OCI-M1 (cell line): ENCODE measurements at regions not wholly inside any gene's neighbourhood (a gene's known extent, or its start where the extent isn't known, plus 50 kb on each side); places are given as distances from the start of the nearest gene placed in this dataset.
"Not testable (repeated sequence)": the region's sequence is repeated elsewhere in the genome, so short reads cannot be mapped to it uniquely, and the experiment has no call there.

Experiments
- DNase-seq: peaks from one replicate; lab custom pipeline; 2025; lab: John Stamatoyannopoulos, UW

DNA sequence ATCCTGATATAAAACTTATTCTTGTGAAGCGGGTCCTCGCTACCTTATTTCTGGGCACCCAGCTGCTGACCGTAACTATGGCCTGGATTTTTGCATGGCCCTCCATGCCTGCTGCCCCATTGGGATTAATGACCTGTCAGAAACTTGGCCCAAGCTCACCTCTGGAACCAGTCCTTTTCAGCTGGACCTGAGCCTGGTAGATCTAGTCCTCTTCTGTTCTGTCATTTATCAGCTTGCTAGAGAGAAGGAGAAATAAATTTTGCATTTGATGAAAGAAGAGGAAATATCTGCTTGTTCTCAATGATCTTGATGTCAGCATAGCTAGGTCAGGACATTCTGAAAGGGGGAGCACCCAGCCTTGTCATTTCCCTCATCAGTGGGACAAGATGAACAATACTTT lies 387.8 kb upstream of the LARGE1 start:
- DNase-seq: no peak

DNA sequence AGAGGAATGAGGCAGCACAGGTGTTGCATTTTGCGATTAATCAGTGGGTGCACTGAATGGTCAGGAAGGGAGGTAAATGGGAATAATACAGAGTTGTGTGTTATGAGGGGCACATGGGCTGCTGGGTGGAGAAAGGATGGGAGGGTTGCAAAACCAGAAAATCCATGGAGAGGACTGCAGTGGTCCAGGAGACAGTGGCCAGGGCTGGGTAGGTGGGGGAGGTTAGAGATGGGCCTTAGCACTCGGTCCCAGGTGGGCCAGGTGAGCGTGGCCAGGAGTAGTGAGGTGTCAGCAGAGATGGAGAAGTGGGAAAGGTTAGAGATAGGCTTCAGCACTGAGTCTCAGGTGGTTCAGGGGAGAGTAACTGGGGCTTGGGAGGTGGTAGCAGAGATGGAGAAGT lies 399.1 kb upstream of the LARGE1 start:
- no peak for DNase-seq

DNA sequence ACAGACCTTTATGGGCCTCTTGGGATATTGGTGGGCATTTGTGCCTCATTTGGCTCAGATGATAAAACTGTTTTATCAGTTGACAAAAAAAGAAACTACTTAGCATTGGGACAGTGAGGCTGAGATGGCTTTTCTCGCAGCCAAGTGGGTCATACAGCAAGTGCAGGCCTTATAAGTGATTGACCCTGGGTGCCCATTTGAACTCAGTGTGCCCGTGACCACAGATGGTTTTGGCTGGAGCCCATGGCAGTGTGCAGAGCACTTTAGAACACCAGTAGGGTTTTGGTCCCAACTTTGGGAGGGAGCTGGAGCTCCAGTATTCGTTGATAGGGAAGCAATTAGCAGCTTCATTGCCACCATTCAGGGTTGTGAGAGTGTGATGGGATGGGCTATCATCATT lies 404.5 kb upstream of the LARGE1 start:
- no peak for DNase-seq

DNA sequence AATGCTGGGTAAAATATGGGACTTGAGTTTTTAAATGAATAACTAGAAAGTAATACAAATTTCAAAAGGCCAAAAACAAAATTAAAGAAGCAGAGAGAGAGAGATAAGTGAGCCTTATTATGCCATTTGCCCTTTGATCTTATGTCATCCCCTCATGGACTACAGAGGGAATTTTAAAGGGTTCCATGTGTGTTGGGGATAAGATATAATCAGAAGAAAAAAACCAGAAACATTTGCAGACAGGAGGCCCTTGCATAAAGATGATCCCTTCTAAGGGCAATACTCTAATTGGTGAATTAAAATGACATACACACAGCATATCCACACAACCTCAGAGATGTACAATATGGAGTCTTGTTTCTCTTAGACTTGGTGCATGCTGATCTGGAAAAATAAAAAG lies 406.6 kb upstream of the LARGE1 start:
- DNase-seq: no peak

DNA sequence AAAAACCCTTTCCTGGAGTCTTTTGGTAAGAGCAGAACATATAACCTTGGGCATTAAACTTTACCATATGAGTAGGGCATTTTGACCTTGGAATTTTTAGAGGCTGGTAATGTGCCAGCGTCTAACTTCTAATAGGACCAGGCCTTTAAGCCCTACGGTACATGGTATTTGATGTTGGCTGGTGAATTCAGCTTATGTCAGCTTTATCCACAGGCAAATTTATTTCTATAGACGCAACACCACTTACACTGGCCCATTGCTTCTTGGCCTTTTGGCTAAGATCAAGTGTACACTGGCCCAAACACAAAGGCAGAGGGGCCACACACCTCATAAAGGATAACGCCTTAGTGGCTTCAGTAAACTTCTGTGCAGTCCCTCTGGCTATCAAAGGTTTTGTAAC lies 410.2 kb upstream of the LARGE1 start:
- DNase-seq: no peak

DNA sequence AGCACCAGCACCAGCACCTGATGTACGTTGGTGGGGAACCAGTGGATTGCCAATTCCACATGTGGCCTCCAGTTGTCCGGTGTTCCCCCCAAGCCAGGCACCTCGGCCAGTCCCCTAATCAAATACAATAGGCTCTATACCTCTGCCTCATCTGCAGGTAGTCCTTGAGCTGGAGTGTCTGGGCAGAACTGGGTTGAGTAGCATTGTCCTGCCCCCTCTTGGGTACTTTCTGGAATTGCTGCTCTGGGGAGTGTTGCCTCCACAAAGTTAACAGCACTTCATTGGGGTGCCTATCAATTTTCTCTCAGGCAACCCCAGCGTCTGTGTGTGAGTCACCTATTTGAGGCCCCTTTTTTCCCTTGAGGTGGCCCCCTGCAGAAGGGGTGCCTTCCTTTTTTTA lies 413.0 kb upstream of the LARGE1 start:
- DNase-seq: no peak

DNA sequence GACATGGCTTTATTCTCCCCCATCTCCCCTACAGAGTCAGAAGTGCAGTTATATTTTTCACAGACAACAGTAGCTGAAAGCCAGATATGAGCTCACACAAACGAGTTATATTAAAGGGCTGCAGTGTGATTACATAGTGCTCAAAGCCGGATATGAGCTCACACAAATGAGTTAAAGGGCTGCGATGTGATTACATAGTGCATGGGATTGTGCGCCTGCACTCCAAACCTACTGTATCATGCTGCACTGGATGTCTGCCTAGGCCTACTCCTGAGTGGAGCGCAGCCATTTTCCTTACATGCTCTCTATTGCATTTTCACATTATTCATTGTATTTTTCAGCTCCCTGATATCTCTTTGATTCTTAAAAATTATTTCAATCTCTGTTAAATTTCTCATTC lies 414.6 kb upstream of the LARGE1 start:
- peak; percentile 12 for DNase-seq

DNA sequence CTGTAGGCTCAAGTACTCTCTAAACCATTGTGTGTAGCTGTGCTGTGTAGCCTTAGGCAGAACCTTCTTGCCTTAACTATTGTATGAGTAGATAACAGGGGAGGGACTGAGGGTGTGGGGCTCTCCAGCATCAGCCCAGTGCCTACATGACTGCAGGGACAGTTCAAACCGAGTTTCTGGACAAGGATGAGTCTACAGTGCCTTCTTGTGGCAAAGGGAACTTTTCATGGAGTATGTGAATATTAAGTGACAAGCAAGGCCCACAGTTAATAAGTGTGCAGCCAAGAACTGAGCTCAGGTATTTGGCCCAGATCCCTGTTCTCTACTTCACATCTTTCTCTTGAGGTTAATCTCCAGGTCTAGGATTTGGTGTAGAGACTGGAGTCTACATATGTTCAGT lies 424.4 kb upstream of the LARGE1 start:
- no peak for DNase-seq

DNA sequence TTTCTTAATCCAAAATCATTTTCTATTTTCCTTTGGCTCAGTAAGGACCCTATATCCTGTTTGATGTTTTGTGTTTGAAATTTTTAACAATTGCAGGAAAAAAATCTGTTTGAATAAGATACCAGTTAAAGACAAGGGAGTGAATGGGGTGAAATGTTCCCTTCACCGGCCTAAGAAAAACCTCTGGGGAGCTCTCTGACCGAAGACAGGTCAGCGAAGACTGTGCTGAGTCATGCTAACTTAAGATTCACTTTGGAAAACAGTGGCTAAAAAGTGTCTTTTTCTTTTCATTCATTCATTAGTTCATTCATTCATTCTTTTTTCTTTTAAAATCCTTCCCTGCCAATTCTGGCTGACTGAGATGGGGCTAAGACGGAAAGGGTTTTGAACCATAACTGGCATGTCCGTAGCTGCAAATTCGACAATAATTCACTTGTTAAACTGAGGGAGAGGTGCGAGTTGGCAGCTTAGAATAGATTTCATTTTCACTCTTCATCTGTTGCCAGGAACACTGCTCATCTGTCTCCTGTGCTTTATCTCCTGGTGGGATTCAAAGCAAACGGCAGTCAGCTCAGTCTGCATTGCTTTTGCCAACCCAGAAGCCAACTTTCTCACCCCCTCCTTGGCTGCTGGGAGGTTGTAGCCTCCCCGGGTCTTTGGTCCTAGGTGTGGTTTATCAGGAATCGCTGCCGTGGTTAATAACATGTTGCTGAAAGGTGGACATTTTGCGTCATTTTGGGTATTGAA lies 434.0 kb upstream of the LARGE1 start:
- DNase-seq: no peak

DNA sequence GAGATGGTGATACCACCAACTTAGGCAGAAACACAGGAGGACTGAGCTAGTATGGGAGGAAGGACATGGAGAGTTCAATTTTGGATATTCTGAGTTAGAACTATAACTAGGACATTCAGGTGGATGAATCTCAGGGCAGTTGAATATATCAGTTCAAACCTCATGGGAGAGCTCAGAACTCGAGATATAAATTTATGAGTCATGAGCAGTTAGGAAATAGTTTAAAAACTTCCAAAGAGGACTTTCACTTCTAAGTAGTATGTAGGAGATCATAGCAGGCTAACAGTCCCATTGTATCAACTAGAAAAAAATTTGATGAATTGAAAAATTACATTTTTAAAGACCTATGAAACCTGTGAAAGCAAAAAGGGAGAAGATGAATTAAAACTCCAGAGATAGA lies 436.2 kb upstream of the LARGE1 start:
- no peak for DNase-seq

DNA sequence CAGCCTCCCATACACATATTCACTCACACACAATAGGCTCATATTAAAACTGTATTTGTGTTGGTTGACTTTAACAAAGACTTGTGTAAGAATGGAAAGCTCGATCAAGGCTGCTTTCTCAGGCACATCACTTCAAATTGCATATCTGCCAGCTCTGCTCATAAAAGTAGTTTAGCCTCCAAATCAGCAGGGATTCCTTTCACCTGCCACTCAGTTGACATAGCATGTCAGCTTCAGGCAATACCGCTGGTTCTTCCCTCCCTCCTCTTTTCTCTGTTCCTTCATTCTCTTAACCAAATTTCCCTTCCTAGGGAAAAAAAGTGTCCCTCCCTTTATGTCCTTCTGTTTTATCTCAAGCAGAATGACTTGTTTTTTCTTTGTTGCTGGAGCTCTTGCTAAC lies 450.4 kb upstream of the LARGE1 start:
- no peak for DNase-seq

DNA sequence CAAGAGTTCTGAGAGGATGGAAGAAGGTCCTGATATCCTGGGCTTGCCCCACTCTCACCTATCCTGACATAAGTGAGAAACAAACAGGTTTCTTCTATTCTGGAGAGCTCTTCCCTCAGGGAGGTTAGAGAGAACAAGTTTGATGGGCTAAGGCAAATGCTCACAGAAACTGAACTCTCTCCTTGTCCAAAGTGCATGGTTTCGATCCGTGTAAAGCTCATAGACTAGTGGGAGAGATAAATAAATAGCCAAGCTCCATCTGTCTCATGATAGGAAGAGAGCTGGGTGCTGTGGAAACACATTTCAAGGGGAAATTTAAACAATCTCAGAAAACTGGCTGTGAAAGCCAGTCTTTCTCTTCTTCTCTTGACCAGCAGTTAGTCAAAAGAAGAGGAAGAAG lies 459.5 kb upstream of the LARGE1 start:
- no peak for DNase-seq

DNA sequence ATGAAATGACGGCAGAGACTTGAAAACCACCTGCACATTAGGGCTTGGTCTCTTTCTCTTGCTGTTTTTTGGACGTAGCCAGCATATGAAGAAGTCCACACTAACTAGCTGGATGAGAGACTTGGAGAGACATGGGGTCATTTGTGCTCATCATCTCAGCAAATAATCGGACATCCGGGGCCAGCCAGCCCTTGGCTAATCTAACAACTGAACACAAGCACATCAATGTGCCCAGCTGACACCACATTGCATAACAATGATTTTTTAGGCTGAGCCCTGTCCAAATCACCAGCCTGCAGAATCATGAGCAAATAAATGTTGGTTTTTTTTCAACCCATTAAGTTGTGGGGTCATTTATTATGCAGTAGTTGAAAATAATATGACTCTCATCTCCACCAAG lies 460.3 kb upstream of the LARGE1 start:
- no peak for DNase-seq

DNA sequence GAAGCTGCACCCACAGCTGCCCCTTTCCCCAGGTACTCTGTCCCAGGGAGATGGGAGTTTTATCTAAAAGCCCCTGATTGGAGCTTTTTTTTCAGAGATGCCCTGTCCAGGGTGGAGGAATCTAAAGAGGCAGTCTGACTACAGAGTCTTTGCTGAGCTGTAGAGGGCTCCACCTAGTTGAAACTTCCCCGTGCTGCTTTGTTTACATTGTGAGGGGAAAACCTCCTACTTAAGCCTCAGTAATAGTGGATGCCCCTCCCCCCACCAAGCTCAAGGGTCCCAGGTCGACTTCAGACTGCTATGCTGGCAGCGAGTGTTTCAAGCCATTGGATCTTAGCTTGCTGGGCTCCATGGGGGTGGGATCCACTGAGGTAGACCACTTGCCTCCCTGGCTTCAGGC lies 470.1 kb upstream of the LARGE1 start:
- DNase-seq: no peak

DNA sequence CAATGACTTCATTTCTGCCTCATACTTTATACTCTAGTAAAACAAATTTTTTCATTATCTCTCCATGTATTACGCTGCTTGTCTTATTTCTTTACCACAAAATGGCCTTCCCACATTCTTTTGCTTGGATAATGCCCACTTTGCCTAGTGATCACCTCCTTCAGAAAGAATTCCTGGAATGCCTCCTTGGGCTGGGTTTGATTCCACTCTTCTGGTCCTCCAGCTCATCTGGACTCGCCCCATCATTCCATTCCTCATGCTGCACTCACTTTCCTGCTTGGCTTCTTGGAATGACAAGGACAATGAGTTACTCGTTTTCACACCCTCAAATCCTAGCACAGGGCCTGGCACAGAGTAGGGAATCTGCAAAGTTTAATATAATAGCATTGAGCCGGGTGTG lies 475.1 kb upstream of the LARGE1 start:
- DNase-seq: no peak

DNA sequence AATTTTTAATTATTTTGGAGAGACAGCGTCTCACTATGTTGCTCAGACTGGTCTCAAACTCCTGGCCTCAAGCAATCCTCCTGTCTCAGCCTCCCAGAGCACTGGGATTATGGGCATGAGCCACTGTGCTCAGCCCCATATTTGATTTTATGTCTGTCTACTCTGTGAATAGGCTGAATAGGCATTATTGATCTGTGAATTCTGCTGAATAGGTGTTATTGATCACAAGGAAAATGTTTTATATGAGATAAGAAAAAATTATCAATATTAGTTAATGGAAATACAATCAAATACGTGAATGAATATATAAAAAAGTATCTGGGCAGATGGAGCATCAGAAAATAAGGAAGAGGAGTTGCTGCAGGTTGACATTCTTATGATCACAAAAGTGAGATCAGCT lies 483.4 kb upstream of the LARGE1 start:
- no peak for DNase-seq

DNA sequence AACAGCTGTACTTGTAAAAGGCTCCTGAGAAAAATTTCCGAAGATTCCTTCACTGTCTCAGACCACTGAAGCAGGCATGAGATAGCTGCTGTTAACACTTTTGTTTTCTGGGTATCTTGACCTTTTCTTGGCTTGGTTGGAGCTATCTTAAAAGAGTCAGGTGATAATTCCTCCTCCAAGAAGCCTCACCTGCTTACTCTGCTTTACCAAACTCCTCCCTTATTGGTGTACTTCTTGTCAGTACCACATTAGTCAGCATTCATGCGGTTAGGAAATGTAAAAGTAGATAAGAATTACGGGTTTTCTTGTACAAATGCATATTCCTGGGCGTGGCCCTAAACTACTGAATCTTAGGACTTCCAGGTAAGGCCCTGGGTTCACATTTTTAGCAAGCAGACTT lies 489.8 kb upstream of the LARGE1 start:
- DNase-seq: peak; percentile 33

DNA sequence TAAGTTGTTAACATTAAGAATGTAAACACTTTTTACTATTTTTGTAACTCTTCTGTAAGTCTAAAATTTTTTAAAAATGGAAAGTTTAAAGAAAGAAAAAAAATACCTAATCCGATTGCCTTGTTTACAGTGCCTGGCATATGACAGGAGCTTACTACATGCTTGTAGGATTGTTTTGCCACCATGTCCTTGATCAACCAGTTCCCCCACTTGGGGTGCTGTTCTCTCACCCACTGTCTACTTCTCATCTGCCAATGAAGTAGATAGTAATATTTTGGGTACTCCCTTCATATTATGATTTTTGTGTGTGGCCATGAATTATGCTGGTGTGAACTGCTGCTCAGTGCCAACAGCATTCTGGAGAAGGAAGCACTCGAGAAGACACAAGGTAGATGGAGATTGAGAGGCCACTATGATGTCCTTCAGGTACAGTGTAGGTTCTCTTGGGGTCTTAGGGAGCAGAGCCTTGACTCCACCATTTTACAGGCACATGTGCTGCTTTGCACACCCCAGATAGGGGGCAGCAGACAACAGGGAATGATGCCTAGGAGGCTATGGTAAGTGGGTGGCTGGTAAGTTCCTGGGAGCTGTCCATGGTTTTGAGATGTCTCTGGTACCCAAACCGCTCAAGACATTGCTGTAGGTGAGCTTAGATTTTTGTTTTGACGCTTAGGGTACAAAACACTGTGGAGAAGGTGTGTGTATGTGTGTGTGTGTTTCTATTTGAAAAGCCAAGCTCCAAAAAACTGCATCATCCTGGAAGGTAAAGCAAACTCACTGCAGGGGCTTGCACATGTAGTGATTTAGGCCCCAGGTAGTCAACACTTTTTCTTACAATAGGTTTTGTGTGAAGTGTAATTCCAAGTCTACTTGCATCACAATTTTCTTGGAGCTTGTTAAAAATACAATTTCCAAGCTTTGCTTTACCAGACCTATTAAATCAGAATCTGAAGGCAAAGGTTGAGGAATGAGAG lies 494.5 kb upstream of the LARGE1 start:
- DNase-seq: peak; percentile 84

DNA sequence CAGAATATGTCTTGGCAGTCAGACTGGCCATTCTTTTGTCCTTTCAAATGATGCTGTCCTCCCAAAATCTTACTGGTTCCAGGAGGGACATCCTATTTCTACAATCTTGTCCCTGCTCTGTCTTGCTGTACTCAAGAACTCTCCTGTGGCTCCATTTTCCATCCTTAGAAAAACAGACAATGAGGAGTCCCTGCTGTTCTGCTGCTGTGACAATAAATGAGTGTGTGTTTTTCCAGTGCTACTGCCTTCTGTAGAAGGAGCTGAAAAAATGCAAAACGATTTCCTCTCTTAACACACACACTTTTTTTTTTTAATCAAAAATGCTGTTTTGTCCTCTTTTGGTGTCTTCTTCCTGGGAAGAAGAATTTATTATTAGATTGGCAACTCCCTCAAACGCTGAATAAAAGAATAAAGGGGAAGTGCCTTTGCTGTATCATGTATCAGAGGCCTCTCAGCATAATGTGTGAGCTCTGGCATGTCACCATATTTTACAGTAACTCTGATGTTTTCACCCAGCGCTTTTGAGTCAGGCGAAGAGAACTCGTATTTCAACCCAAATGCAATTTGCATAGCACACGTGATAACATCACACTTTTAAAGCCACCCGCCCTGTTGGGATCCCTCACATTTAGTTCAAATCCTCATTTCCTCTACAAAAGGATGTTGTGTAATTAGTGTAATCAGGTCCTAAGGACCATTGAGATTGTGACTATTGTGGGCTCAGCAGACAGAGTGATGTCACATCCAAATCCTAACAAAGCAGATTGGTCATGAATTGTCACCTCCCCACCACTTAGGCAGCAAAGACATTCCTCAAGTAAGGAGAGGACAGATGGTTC lies 496.0 kb upstream of the LARGE1 start:
- no peak for DNase-seq

DNA sequence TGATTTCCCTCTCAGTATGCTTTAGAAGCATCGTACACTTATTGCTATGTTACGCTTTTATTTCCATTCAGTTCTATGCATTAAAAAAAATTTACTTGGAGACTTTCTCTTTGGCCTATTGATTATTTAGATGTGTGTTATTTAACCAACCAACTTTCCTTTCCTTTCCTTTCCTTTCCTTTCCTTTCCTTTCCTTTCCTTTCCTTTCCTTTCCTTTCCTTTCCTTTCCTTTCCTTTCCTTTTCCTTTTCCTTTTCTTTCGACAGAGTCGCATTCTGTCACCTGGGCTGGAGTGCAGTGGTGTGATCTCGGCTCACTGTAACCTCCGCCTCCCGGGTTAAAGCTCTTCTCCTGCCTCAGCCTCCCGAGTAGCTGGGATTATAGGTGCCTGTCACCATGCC lies 502.7 kb upstream of the LARGE1 start:
- not testable (repeated sequence) for DNase-seq

DNA sequence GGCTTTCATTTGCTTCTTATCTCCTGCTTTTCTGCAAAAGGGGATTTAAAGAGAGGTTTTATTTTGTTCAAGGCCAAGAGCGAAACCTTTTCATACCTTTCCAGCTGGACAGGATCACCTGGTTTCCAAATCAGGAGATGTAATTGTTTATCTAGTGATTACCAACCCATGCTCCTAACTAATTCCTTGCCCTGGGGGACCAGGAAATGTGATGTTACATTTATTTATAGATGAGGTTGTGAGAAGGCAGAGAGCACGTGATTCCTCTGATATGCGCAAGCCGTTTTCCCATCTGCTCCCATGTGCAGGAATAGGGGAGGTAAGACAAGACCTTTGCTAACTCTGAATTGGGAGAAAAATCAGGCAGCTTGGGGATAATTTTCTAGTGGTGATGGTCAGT lies 507.2 kb upstream of the LARGE1 start:
- DNase-seq: no peak

DNA sequence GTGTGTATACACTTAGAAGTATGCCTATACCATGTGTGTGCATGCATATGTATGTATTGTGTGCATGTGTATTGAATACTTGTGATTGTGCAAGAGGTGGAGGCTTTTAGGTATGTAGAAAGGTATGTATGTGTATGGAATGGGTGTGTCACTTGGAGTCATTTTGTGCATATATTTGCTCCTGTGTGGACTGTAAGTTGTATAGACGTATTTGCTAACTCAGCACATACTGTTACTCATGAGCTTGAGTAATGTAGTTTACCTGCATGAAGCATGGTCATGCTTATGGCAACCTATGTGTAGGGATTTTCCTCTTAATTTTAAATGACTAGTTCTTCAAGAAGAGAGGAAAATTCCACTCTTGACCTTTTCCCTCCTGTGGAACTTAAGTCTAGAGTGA lies 507.6 kb upstream of the LARGE1 start:
- DNase-seq: no peak

DNA sequence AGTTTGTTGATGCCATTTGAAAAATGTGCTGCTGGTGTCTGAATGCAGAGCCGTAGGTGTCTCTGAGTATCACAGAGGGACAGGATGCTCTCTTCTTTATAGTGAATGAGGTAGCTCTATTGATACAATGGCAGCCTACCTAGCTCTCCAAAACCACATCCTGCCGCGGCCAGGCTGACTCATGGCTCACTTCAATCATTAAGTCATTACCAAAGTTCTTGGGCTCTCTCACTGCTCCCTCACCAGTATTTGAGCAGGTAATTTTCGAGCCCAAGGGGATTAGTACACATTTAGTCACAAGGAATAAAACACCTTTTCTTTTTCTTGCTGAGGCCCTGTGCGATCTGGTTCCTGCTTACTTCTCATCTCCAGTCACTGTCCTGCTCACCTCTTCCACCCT lies 509.0 kb upstream of the LARGE1 start:
- DNase-seq: no peak
